ENCODE measurements at regions not wholly inside any gene's neighbourhood (a gene's known extent, or its start where the extent isn't known, plus 50 kb on each side); places are given as distances from the start of the nearest gene placed in this dataset.

GRCh38 chr4:124468360-124468759 is 244.2 kb downstream of the ANKRD50 start:
- TF ChIP-seq EZH2 (IDR thresholded peaks at IDR 0.05; ENCODE audit: borderline replicate concordance, low read length) (no peak), CTCF (IDR thresholded peaks at IDR 0.05; ENCODE audit: low read length) (no peak)
